ENCODE measurements at regions not wholly inside any gene's neighbourhood (a gene's known extent, or its start where the extent isn't known, plus 50 kb on each side); places are given as distances from the start of the nearest gene placed in this dataset.

DNA sequence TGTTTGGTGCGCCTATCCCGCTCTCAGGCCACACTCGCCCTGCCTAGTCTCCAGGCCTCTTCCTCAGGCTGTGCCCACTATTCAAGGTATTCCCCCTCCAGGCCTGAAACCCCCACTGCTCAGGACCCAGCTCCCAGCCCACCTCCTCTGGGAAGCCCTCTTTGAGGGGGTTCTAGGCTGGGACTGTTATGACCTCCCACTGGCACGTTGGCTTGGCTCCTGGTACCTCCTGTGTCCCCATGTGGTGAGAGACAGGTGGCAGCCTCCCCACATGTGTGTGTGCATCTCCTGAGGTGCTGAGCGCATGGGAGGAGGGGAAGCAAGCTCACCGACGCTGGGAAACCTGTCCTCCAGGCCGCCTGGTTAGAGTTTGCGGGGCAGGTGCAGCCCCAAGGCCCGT, 82.5 kb downstream of the EDN3 start:
- TF ChIP-seq, protein P1, sequence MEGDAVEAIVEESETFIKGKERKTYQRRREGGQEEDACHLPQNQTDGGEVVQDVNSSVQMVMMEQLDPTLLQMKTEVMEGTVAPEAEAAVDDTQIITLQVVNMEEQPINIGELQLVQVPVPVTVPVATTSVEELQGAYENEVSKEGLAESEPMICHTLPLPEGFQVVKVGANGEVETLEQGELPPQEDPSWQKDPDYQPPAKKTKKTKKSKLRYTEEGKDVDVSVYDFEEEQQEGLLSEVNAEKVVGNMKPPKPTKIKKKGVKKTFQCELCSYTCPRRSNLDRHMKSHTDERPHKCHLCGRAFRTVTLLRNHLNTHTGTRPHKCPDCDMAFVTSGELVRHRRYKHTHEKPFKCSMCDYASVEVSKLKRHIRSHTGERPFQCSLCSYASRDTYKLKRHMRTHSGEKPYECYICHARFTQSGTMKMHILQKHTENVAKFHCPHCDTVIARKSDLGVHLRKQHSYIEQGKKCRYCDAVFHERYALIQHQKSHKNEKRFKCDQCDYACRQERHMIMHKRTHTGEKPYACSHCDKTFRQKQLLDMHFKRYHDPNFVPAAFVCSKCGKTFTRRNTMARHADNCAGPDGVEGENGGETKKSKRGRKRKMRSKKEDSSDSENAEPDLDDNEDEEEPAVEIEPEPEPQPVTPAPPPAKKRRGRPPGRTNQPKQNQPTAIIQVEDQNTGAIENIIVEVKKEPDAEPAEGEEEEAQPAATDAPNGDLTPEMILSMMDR (conservative IDR thresholded peaks at IDR 0.05 in 1 of 2, IDR thresholded peaks at IDR 0.05 in 1 of 2; ENCODE audit: low read depth in 1 of 2, low read length in 2 of 2) = no peak
- TF ChIP-seq EZH2 (IDR thresholded peaks at IDR 0.05; ENCODE audit: low read length, missing control alignments) = no peak

Measured in fibroblast of lung (primary cell).